Naive thymus-derived CD8-positive, alpha-beta T cell (primary cell): ENCODE measurements at regions not wholly inside any gene's neighbourhood (a gene's known extent, or its start where the extent isn't known, plus 50 kb on each side); places are given as distances from the start of the nearest gene placed in this dataset.

ENCODE experiments used
- ATAC-seq, 2 donors: fragments of 150-1000 bp; cut with Tn5 transposase in 1 of 2; sonication (Bioruptor Pico), chemical (Tn5 transposase) in 1 of 2; 1 replicate in 1 of 2; 2 replicates in 1 of 2; pipeline ENCODE4 v1.10.0; 2021; ENCODE audit warnings: mild to moderate bottlenecking in 2 of 2, moderate library complexity in 2 of 2
- POLR2A ChIA-PET: fragments of 350-600 bp; sonication (Branson Sonifier 250); formaldehyde crosslinking; loops from one replicate; lab custom pipeline; 2021; ENCODE audit warnings: antibody characterized with exemption; lab: Charles Lee
- DNase-seq, 10 donors: peaks; one replicate each; pipeline versions ENCODE4 v3.0.0 to v3.0.0-alpha.2; 2020 to 2022
- H3K27ac Mint-ChIP-seq, 10 donors: one replicate each; pipeline ENCODE4 v1.8.0; 2020 to 2022; ENCODE audit warnings: mild to moderate bottlenecking in 10 of 10, mixed read lengths in 10 of 10, moderate library complexity in 4 of 10, inconsistent platforms in 1 of 10
- H3K27me3 Mint-ChIP-seq, 5 donors: one replicate each; pipeline ENCODE4 v1.8.0; 2021 to 2022; ENCODE audit warnings: mixed read lengths in 5 of 5
- H3K36me3 Mint-ChIP-seq, 3 donors: one replicate each; pipeline ENCODE4 v1.8.0; 2020 to 2022; ENCODE audit warnings: mixed read lengths in 3 of 3, mild to moderate bottlenecking in 2 of 3, inconsistent platforms in 1 of 3
- H3K4me1 Mint-ChIP-seq, 4 donors: one replicate each; pipeline ENCODE4 v1.8.0; 2021 to 2022; ENCODE audit warnings: mixed read lengths in 4 of 4
- H3K4me3 Mint-ChIP-seq, 10 donors: one replicate each; pipeline ENCODE4 v1.8.0; 2020 to 2022; ENCODE audit warnings: mild to moderate bottlenecking in 10 of 10, mixed read lengths in 10 of 10, moderate library complexity in 6 of 10, inconsistent platforms in 1 of 10
- H3K9me3 Mint-ChIP-seq, 9 donors: one replicate each; pipeline ENCODE4 v1.8.0; 2020 to 2022; ENCODE audit warnings: mixed read lengths in 9 of 9, mild to moderate bottlenecking in 3 of 9, inconsistent platforms in 1 of 9, moderate library complexity in 1 of 9

DNA sequence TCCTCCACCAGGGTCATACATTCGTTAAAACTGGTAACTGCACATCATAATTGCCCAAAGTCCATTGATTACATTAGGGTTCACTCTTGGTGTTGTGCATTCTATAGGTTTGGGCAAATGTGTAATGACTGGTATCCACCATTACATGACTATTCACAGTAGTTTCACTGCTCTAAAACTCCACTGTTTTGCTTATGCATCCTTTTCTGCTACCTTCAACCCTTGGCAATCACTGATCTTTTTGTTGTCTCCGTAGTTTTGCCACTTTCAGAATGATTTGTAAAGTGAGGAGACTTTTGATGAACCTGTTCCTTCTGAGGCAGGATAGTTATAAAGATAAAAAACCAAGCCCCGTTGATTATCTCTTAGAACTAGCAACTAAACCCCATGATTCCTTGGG lies 187.3 kb upstream of the MCHR2 start:
- POLR2A ChIA-PET = no interaction called here
- Mint-ChIP-seq H3K27me3 (peaks cover 5 to 26% (median 8%) of the 10 kb centered on the region in 5 donors), H3K4me1 (no peaks in the 10 kb centered on the region), H3K9me3 (no peaks in the 10 kb centered on the region), H3K4me3 (no peak overlapping the region), H3K27ac (peak overlapping the region in 1 of 10 donors; percentile 6), H3K36me3 (no peaks in the 10 kb centered on the region)
- ATAC-seq = no peak
- DNase-seq = no peak

DNA sequence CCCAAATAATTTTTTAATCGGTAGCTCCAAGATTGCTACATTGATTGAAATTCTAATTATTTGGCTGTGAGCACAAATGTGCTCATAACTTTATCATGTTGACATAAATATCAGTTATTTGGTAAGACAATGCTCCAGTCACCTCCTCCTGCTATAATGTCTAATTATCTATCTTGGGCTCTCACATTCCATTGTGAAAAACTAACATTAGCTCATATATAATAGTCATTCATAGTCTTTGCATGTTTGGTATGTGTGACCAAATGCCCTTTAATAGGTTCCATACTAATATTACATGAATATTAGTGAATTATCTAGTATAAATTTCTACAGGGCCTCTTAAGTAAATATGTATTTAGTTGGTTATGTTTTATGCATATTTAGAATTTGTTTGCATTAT lies 185.6 kb upstream of the MCHR2 start:
- Mint-ChIP-seq H3K9me3 (no peaks in the 10 kb centered on the region), H3K27me3 (peaks cover 5 to 26% (median 5%) of the 10 kb centered on the region in 5 donors), H3K4me1 (no peaks in the 10 kb centered on the region), H3K36me3 (no peaks in the 10 kb centered on the region), H3K27ac (no peak overlapping the region), H3K4me3 (no peak overlapping the region)
- POLR2A ChIA-PET = no interaction called here
- no peak for DNase-seq
- ATAC-seq = no peak

DNA sequence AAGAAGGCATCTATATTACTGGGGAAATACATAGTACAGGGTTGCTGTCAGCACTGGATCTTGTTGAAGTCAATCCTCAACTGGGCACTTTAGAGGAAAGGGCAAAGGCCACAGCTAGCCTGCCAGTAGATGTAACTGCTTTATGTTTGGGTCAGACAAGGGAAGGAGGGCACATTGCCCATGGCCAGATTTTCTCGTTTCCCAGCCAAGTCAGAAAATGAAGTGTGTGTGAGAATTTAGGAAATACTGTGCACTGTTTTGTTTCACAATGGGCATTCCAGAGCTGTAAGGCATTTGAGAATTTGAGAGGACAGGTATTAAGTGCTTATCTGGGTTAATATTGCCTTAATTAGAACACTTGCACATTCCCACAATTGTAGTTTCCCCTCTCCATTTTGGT lies 183.9 kb upstream of the MCHR2 start:
- H3K4me1 Mint-ChIP-seq = no peaks in the 10 kb centered on the region
- H3K4me3 Mint-ChIP-seq = no peak overlapping the region
- H3K27me3 Mint-ChIP-seq = peaks cover 2 to 26% (median 6%) of the 10 kb centered on the region in 5 donors
- H3K9me3 Mint-ChIP-seq = no peaks in the 10 kb centered on the region
- POLR2A ChIA-PET = no interaction called here
- no peak overlapping the region for H3K27ac Mint-ChIP-seq
- no peaks in the 10 kb centered on the region for H3K36me3 Mint-ChIP-seq
- ATAC-seq (no peak), DNase-seq (no peak)

DNA sequence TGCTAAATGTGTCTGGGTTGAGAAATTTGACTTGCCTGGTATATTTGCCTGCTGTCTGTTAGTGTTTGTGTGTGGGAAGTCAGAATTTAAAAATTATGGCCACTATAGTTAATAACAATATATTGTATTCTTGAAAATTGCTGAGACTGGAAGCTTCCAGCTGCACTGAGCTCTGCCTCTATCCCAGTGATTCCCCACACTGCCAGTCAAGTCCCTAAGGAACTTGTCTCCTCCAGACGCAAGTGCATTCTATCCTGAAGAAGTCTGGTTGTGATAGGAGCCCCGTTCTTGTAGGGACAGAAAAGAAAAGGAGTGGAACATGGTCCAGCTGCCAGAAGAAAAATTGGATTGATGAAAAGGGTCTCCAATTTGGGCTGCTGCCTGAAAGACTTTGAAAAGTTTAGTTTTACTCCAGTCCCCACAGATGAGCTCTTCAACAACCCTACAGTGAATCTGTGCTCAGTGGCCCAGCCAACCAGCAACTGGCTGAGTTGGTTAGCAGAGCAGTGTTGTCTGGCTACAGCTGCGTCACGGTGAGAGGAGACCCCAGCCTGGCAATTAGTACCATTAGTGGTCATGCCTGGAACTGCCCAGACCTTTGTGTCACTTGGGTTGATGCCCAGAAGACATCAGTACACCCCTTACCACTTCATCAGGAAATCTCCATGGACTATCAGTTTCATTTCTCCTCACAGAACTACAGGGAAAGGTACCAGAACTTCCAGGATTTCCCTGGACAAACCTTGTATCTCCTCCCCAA lies 183.1 kb upstream of the MCHR2 start:
- Mint-ChIP-seq H3K27ac (no peak overlapping the region), H3K27me3 (peaks cover 2 to 21% (median 5%) of the 10 kb centered on the region in 5 donors), H3K9me3 (no peaks in the 10 kb centered on the region), H3K36me3 (no peaks in the 10 kb centered on the region), H3K4me3 (no peak overlapping the region), H3K4me1 (no peaks in the 10 kb centered on the region)
- ATAC-seq (no peak), DNase-seq (no peak)
- POLR2A ChIA-PET = no interaction called here

DNA sequence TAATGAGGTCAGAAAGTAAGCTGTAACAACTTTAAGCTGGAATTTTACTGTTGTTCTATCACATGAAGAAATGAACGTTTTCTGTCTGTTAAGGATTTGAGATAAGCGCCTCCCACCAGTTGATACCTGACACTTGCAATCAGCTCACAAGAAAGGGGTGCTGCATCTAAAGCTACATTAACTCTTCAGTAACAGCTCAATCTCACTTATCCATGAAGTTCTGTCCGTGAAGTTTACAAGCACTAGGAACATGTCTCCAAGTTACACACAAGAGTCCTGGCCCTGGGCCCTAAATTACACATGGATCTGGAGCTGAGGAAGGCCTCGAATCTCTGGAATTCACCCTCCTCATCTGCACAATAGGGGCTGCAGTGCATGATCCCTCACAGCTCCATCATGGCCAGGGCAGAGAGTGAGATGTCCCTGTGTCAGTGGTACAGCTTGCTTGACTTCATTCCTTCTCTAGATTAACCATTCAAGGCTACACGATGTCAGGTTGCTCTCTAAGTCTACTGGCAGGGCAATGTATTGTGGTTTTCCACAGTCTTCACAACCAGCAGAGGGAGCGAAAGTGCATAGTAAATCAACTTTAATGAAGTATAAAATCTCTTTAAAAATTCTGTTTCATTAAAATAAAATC lies 182.4 kb upstream of the MCHR2 start:
- POLR2A ChIA-PET = no interaction called here
- H3K36me3 Mint-ChIP-seq = no peaks in the 10 kb centered on the region
- H3K4me1 Mint-ChIP-seq = no peaks in the 10 kb centered on the region
- H3K27ac Mint-ChIP-seq = no peak overlapping the region
- H3K27me3 Mint-ChIP-seq = peaks cover 2 to 14% (median 5%) of the 10 kb centered on the region in 5 donors
- H3K4me3 Mint-ChIP-seq = no peak overlapping the region
- DNase-seq (no peak), ATAC-seq (no peak)
- H3K9me3 Mint-ChIP-seq = no peaks in the 10 kb centered on the region

DNA sequence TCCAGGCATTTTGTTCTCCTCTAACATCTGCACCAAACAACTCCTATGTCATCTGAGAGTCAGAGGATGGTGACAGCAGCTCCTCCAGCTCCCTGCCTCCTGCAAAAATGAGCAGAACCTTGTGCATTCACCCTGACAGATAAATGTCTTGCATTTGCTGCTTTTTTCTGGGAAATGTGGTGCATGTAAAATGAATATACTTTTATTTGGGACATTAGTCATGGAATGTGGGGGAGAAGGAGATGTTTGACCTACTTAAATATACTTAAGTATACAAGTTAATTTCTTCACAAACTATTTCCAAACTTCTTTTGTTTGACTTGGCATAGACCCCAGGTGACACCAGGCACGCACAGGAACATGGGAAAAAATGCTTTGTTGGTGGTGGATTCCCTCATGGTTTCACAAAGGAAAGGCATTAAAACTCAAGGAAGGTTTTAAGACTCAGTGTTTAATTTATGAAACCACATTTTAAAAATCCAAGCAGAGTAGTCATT lies 181.8 kb upstream of the MCHR2 start:
- POLR2A ChIA-PET = no interaction called here
- no peaks in the 10 kb centered on the region for H3K9me3 Mint-ChIP-seq
- H3K4me3 Mint-ChIP-seq = no peak overlapping the region
- no peak for DNase-seq
- H3K27me3 Mint-ChIP-seq = peaks cover 0 to 11% (median 4%) of the 10 kb centered on the region in 5 donors
- no peak for ATAC-seq
- H3K27ac Mint-ChIP-seq = peak overlapping the region in 1 of 10 donors; percentile 36
- no peaks in the 10 kb centered on the region for H3K4me1 Mint-ChIP-seq
- no peaks in the 10 kb centered on the region for H3K36me3 Mint-ChIP-seq

DNA sequence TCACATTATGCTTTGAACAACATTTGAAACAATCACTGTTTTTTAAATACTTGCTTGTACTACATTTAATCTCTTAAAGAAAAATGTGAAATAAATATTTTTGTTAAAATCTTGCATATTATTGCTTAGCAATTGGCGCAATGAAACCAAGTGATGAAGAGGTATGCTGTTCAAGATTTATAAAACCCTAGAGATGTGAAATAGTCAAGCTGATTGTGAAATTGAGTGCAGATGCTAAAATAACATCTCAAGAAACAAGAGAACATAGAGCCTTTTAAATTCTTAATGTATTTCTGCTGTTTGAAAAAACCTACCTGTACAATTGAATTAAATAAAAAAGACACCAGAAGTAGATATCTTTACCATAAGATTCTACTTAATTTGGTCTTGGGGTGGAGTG lies 179.2 kb upstream of the MCHR2 start:
- H3K9me3 Mint-ChIP-seq = no peaks in the 10 kb centered on the region
- no peak overlapping the region for H3K4me3 Mint-ChIP-seq

DNA sequence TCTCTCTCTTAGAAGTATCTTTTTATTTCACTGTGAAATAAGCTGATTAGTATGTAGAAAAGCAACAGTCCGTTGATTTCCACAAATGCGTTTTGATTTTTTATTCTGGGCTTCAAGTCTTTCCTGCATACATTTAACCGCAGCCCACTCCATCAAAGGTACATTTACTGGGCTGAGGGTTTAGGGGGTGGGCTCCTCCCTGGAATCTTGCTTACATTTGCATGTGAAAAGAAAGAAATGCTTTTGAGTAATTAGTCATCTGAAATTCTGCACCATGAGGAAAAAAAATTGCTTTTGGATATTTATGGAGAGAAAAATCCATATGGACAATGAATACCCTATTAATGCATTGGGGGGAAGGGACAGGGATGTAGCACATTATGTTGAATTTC lies 178.3 kb upstream of the MCHR2 start:
- ATAC-seq (no peak), DNase-seq (no peak)
- Mint-ChIP-seq H3K4me1 (no peaks in the 10 kb centered on the region), H3K9me3 (no peaks in the 10 kb centered on the region), H3K27ac (no peak overlapping the region), H3K27me3 (peaks cover 0 to 2% (median 0%) of the 10 kb centered on the region in 5 donors), H3K4me3 (no peak overlapping the region), H3K36me3 (no peaks in the 10 kb centered on the region)
- POLR2A ChIA-PET = no interaction called here

More for the DNA sequence above, 179.2 kb upstream of the MCHR2 start:
- Mint-ChIP-seq H3K4me1 (no peaks in the 10 kb centered on the region), H3K36me3 (no peaks in the 10 kb centered on the region), H3K27ac (no peak overlapping the region), H3K27me3 (peaks cover 0 to 5% (median 4%) of the 10 kb centered on the region in 5 donors)
- ATAC-seq = no peak
- DNase-seq = no peak
- POLR2A ChIA-PET = no interaction called here

DNA sequence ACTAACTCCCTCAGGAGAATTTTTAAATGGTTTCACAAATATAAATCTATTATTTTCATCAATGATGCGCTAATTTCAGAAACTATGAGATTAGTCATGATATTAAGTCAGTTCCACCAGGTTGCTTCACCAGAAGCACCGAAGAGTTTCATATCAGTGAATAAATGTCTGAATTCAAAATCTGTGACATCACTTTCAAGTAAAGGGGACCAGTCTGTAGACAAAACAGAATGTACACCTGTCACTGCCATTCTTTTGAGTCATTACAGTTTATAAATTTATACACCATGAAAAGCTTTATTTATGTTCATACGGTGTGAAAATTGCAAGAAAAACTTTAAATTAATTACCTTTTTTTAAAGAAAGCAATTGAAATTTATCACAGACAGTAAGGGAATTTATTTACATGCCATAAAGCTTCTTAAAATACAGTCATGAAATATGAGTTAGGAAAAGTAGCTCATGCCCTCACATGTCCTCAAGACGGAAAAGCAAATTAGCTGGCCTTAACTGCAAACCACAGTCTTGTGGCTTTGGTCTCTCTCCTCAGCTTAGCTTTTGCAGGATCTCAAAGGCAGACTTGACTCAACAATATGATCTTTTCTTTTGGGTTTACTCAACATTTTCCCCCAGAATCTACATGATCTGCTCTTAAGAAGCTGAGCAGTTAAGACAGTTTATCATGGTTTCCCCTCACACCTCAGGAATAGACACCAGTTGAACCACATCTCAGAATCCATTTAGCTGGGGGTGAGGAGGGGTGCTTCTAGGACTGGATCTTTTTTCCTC lies 177.7 kb upstream of the MCHR2 start:
- no peaks in the 10 kb centered on the region for H3K4me1 Mint-ChIP-seq
- ATAC-seq (no peak), DNase-seq (no peak)
- no peak overlapping the region for H3K4me3 Mint-ChIP-seq
- peaks cover 0 to 2% (median 0%) of the 10 kb centered on the region in 5 donors for H3K27me3 Mint-ChIP-seq
- no peaks in the 10 kb centered on the region for H3K36me3 Mint-ChIP-seq
- POLR2A ChIA-PET = no interaction called here
- no peaks in the 10 kb centered on the region for H3K9me3 Mint-ChIP-seq
- no peak overlapping the region for H3K27ac Mint-ChIP-seq

DNA sequence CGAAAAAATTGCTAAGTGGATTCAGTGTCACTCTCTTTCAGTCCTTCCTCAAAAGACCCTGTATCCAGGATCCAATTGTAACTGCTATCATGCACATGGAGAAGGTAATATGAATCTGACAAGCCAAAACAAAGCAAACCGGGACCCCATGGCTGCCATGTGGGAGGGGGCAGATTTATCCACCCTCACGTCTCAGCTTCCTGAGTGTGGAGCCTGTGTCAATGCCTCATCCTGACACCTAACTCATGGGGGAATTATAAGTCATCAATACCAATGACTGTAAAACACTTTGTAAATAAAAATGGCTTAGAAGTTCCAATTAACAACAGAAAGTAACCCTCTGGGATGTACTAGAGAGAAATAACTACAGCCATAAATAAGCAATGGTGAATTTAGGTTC lies 174.1 kb upstream of the MCHR2 start:
- H3K4me3 Mint-ChIP-seq = no peak overlapping the region
- H3K9me3 Mint-ChIP-seq = no peaks in the 10 kb centered on the region
- POLR2A ChIA-PET = no interaction called here
- ATAC-seq = no peak
- no peak overlapping the region for H3K27ac Mint-ChIP-seq
- no peak for DNase-seq
- H3K4me1 Mint-ChIP-seq = no peaks in the 10 kb centered on the region
- H3K36me3 Mint-ChIP-seq = no peaks in the 10 kb centered on the region
- H3K27me3 Mint-ChIP-seq = peaks cover 0 to 2% (median 0%) of the 10 kb centered on the region in 5 donors

DNA sequence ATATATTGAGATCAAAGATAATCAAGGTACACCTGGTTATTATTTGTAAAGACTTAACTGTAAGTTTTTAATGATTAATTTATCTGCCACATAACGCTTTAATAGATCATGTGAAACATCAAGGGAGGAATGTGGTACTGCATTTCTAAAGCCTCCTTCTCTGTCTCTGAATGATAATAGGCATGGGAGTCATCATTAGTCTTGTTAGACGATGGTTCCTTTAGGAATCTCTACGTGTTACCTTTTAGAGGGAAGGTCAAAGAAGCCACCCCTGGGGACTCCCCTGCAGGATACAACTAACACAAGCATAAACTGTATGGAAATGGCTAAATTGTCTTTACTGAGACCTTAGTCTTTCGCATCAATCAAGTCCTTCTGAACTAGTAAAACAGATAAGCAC lies 173.6 kb upstream of the MCHR2 start:
- Mint-ChIP-seq H3K4me1 (no peaks in the 10 kb centered on the region), H3K9me3 (no peaks in the 10 kb centered on the region), H3K4me3 (no peak overlapping the region), H3K27ac (no peak overlapping the region), H3K36me3 (no peaks in the 10 kb centered on the region), H3K27me3 (peaks cover 0 to 7% (median 5%) of the 10 kb centered on the region in 5 donors)
- ATAC-seq (no peak), DNase-seq (no peak)
- POLR2A ChIA-PET = no interaction called here

DNA sequence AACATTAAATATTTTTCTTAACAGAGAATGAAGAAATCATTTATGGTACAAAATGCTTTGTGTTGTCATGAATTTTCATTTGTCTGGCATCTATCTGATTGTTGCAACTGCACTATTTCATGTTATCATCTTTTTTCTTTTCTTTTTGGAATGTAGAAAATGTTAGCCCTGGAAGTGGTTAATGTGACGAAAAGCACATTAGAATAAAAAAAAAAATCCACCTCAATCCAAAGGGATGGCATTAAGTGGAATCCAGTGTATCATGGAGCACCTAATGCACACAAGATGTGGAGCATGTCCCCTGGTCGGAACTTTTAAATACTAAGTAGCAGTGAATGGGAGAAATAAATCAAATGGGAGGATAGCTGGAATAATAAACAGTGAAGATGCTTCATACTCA lies 172.9 kb upstream of the MCHR2 start:
- H3K27me3 Mint-ChIP-seq = peaks cover 0 to 7% (median 5%) of the 10 kb centered on the region in 5 donors
- POLR2A ChIA-PET = no interaction called here
- no peak for DNase-seq

DNA sequence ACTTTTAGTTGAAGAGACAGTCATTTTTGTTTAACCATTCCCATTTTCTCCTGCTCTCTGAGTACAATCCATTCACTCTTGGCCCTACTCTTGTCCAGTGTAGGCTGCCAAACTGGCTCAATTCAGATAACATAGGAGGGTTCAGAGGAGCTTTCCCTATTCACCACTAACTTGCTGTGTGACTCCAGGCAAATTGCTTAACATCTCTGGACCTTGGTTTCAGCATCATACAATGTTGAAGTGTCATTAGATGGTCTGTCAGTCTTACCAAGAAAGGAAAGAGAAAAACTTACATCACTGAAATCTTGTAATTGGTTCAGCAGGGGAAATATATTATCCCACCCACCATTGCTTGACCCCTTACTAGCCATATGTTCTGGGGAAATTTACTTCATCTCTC lies 171.4 kb upstream of the MCHR2 start:
- no peaks in the 10 kb centered on the region for H3K9me3 Mint-ChIP-seq
- H3K4me3 Mint-ChIP-seq = no peak overlapping the region
- ATAC-seq (no peak), DNase-seq (no peak)
- no peaks in the 10 kb centered on the region for H3K4me1 Mint-ChIP-seq
- POLR2A ChIA-PET = no interaction called here
- no peak overlapping the region for H3K27ac Mint-ChIP-seq
- H3K36me3 Mint-ChIP-seq = no peaks in the 10 kb centered on the region
- H3K27me3 Mint-ChIP-seq = peaks cover 0 to 9% (median 7%) of the 10 kb centered on the region in 5 donors

More for the DNA sequence above, 172.9 kb upstream of the MCHR2 start:
- no peak overlapping the region for H3K4me3 Mint-ChIP-seq
- no peak for ATAC-seq
- H3K9me3 Mint-ChIP-seq = no peaks in the 10 kb centered on the region
- H3K36me3 Mint-ChIP-seq = no peaks in the 10 kb centered on the region
- no peak overlapping the region for H3K27ac Mint-ChIP-seq
- H3K4me1 Mint-ChIP-seq = no peaks in the 10 kb centered on the region
